Peyer's patch (tissue), 4 donors: ENCODE measurements at regions not wholly inside any gene's neighbourhood (a gene's known extent, or its start where the extent isn't known, plus 50 kb on each side); places are given as distances from the start of the nearest gene placed in this dataset.
"Not testable (repeated sequence)": the region's sequence is repeated elsewhere in the genome, so short reads cannot be mapped to it uniquely, and the experiment has no call there.

Source experiments
- DNase-seq, 3 donors: peaks; one replicate each; pipeline ENCODE4 v3.0.0-alpha.2; 2017 to 2019
- H3K27ac ChIP-seq, 4 donors: fragments of 200-600 bp; sonication (generic); one replicate each; pipeline ENCODE4 v1.5.1; 2016 to 2019
- H3K27me3 ChIP-seq, 2 donors: fragments of 200-600 bp; sonication (generic); one replicate each; pipeline ENCODE4 v1.5.1; 2019
- H3K36me3 ChIP-seq, 3 donors: fragments of 200-600 bp; sonication (generic); one replicate each; pipeline ENCODE4 v1.5.1; 2016 to 2019
- H3K4me1 ChIP-seq, 4 donors: fragments of 200-600 bp; sonication (generic); one replicate each; pipeline ENCODE4 v1.5.1; 2016 to 2019
- H3K4me3 ChIP-seq, 4 donors: fragments of 200-600 bp; sonication (generic); 1 replicate in 3 of 4; 2 replicates in 1 of 4; pipeline ENCODE4 v1.5.1; 2016 to 2019; ENCODE audit warnings: mild to moderate bottlenecking in 1 of 4
- H3K9me3 ChIP-seq, 4 donors: fragments of 200-600 bp; sonication (generic); one replicate each; pipeline ENCODE4 v1.5.1; 2016 to 2019; ENCODE audit warnings: mild to moderate bottlenecking in 1 of 4
- CTCF ChIP-seq, 6 experiments: fragments of 450-650 bp in 4 of 6; fragments of 200-600 bp in 2 of 6; sonication (generic) in 1 of 6; IDR thresholded peaks; one replicate each; pipeline ENCODE4 v1.5.1; 2017 to 2019; ENCODE audit warnings: antibody characterized with exemption in 6 of 6, mild to moderate bottlenecking in 3 of 6, moderate library complexity in 1 of 6
- POLR2A ChIP-seq, 2 donors: fragments of 450-650 bp; IDR thresholded peaks; one replicate each; pipeline ENCODE4 v1.5.1; 2017; ENCODE audit warnings: antibody characterized with exemption in 2 of 2, mild to moderate bottlenecking in 2 of 2, moderate library complexity in 2 of 2

DNA sequence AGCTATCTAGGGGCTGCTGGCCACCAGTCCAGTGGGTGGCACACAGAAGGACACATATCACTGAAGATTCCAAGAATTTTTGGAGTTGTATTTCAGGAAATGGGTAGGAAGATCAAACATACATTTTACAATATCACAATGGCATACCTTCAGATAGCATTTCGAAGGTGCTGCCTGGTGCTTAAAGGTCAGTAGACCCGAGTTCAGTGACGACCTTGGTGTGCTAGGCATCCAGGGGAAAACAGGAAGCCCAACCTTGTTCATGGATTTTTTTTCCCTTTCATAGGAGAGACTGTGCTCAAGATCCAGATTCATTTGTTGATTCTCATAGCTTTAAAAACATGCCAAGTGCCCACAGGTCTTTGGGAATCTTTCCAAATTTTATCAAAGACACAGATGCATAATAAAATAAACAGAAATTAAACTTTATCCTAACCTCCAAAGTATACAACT lies 51.0 kb upstream of the RCBTB2 start:
- no peak overlapping the region for H3K4me3 ChIP-seq
- no peaks in the 10 kb centered on the region for H3K36me3 ChIP-seq
- no peak overlapping the region for H3K27ac ChIP-seq
- TF ChIP-seq CTCF (IDR thresholded peaks at IDR 0.05) (no peak), POLR2A (IDR thresholded peaks at IDR 0.05) (no peak)
- H3K9me3 ChIP-seq = no peaks in the 10 kb centered on the region
- H3K27me3 ChIP-seq = no peaks in the 10 kb centered on the region
- peaks cover 0 to 9% (median 5%) of the 10 kb centered on the region in 4 donors for H3K4me1 ChIP-seq
- no peak for DNase-seq

- no peak for DNase-seq
- no peak for TF ChIP-seq POLR2A (IDR thresholded peaks at IDR 0.05)
- no peak for TF ChIP-seq CTCF (IDR thresholded peaks at IDR 0.05)
- Histone ChIP-seq H3K27me3 (no peaks in the 10 kb centered on the region), H3K36me3 (no peaks in the 10 kb centered on the region), H3K27ac (no peak overlapping the region), H3K4me3 (no peak overlapping the region), H3K9me3 (no peaks in the 10 kb centered on the region), H3K4me1 (no peaks in the 10 kb centered on the region)
Observed at GRCh38 chr13:48585456-48585840, 52.6 kb upstream of the RCBTB2 start.

- Histone ChIP-seq H3K4me3 (no peak overlapping the region), H3K27me3 (no peaks in the 10 kb centered on the region), H3K4me1 (no peaks in the 10 kb centered on the region), H3K27ac (no peak overlapping the region), H3K36me3 (no peaks in the 10 kb centered on the region), H3K9me3 (no peaks in the 10 kb centered on the region)
- no peak for DNase-seq
- TF ChIP-seq POLR2A (IDR thresholded peaks at IDR 0.05) = no peak
- TF ChIP-seq CTCF (IDR thresholded peaks at IDR 0.05) = no peak
Observed at GRCh38 chr13:48586591-48587103, 53.8 kb upstream of the RCBTB2 start.

DNA sequence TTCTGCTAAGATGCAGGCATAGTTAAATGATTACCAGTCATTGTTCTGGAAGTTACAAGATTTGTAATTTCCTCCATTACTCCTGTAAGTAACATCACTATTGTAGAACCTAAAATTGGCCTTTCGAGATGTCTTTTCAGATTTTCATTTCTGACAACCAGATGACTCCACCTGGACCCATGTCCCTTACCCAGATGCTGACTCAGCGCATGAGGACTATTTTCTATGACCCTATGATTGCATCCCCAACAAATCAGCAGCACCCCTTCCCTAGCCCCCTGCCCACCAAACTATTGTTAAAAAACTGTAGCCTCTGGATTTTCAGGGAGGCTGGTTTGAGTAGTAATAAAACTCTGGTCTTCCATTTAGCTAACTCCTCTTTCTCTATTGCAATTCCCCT lies 55.2 kb upstream of the RCBTB2 start:
- TF ChIP-seq CTCF (IDR thresholded peaks at IDR 0.05) = no peak
- TF ChIP-seq POLR2A (IDR thresholded peaks at IDR 0.05) = no peak
- no peaks in the 10 kb centered on the region for H3K9me3 ChIP-seq
- H3K36me3 ChIP-seq = no peaks in the 10 kb centered on the region
- no peaks in the 10 kb centered on the region for H3K4me1 ChIP-seq
- DNase-seq = no peak
- H3K27me3 ChIP-seq = no peaks in the 10 kb centered on the region
- no peak overlapping the region for H3K4me3 ChIP-seq
- H3K27ac ChIP-seq = no peak overlapping the region

DNA sequence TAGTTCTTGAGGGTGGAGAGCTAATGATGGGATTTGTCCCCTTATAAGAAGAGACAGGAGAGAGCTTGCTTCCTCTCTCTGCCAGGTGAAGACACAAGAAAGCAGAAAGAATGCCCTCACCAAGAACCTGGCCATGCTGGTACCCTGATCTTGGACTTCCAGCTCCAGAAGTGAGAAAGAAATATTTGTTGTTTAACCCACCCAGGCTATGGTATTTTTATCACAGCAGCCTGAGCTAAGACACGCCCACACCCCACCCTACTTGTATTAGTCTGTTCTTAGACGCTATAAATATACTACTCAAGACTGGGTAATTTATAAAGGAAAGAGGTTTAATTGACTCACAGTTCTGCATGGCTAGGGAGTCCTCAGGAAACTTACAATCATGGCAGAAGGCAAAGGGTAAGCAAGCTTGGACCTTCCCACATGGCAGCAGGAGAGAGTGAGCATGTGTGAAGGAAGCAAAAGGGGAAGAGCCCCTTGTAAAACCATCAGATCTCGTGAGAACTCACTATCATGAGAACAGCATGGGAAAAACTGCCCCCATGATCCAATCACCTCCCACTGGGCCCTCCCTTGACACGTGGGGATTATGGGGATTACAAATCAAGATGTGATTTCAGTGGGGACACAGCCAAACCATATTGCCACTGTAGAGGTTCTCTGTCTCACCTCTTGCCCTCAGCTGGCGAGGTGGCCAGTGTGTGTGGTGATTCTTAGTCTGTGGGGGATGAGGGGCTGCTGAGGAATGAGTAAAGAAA lies 57.4 kb upstream of the RCBTB2 start:
- H3K9me3 ChIP-seq = no peaks in the 10 kb centered on the region
- no peaks in the 10 kb centered on the region for H3K4me1 ChIP-seq
- TF ChIP-seq POLR2A (IDR thresholded peaks at IDR 0.05) (no peak), CTCF (IDR thresholded peaks at IDR 0.05) (no peak)
- no peak for DNase-seq
- no peak overlapping the region for H3K4me3 ChIP-seq
- no peaks in the 10 kb centered on the region for H3K27me3 ChIP-seq
- H3K36me3 ChIP-seq = no peaks in the 10 kb centered on the region
- H3K27ac ChIP-seq = peak overlapping the region in 1 of 4 donors; percentile 35

DNA sequence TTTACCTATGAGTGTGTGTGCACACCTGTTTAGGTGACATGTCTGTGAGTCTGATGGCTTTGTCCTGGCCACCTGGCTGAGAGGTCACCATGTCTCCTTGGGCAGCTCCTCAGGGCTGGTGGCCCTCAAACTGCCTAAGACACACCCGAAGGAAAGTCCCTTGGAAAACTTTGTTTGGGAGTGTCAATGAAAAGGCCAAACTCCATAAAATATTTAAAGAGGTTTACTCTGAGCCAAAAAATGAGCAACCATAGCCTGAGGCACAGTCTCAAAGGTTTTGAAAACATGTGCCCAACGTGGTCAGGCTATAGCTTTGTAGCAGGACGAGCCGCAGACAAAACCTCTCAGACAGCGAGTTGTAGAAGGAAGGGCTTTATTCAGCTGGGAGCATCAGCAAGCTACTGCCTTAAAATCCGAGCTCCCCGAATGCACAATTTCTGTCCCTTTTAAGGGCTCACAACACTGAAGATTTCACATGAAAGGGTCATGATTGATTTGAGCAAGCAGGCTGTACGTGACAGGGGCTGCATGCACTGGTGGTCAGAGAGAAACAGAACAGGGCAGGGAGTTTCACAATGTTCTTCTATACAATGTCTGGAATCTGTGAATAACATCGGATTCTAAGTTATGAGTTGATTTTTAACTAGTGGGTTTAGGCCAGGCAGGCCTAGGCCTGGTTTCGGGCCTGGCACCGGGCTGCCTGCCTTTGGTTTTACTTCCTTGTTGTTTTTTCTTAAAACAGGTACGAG lies 58.4 kb upstream of the RCBTB2 start:
- not testable (repeated sequence) for H3K27me3 ChIP-seq, H3K9me3 ChIP-seq, H3K4me1 ChIP-seq, H3K36me3 ChIP-seq, H3K4me3 ChIP-seq, DNase-seq, H3K27ac ChIP-seq
